Lower leg skin (tissue), 3 donors: ENCODE measurements at regions not wholly inside any gene's neighbourhood (a gene's known extent, or its start where the extent isn't known, plus 50 kb on each side); places are given as distances from the start of the nearest gene placed in this dataset.

Experiments used
- CTCF ChIP-seq, 3 donors: fragments of 450-650 bp; IDR thresholded peaks; one replicate each; pipeline ENCODE4 v1.5.1; 2016; ENCODE audit warnings: antibody characterized with exemption in 3 of 3, mild to moderate bottlenecking in 3 of 3, moderate library complexity in 2 of 3
- POLR2A ChIP-seq, 2 donors: fragments of 450-650 bp; IDR thresholded peaks; one replicate each; pipeline ENCODE4 v1.6.1; 2016 to 2017; ENCODE audit warnings: antibody characterized with exemption in 2 of 2, mild to moderate bottlenecking in 1 of 2, moderate library complexity in 1 of 2

DNA sequence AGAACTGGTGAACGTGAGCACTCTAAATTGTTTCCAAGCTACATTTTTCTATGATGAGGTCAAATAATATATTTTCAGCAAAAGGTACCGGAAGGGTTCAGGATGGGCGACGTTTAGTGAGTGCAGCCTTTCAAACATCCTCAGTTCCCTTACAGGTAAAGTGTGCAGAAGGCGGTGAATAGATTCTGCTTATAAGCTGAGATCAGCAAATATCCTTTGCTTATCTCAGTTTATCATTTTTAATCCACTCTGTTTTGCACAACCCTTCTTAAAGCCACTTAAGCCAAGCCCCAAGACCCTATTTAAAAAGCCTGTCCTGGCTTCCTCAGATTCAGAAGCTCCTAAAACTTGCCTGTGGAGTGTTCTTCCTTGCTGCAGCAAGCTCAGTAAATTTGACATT lies 103.1 kb upstream of the DGKB start:
- TF ChIP-seq POLR2A (IDR thresholded peaks at IDR 0.05) (no peak), CTCF (IDR thresholded peaks at IDR 0.05) (no peak)
